ENCODE measurements at regions not wholly inside any gene's neighbourhood (a gene's known extent, or its start where the extent isn't known, plus 50 kb on each side); places are given as distances from the start of the nearest gene placed in this dataset.

GRCh38 chr1:200245473-200245872 is 164.4 kb downstream of the ZNF281 start:
- no peak for ATAC-seq
- WGBS, 2 donors (ENCODE audit: low coverage in 1 of 2) = 50 to 83% methylated on average over 2 to 7 of the region's 7 CpGs
- Histone ChIP-seq H3K4me1 (peaks cover 0 to 16% (median 2%) of the 10 kb centered on the region in 3 donors), H3K9me3 (no peaks in the 10 kb centered on the region), H3K36me3 (no peaks in the 10 kb centered on the region), H3K27me3 (no peaks in the 10 kb centered on the region), H3K27ac (no peak overlapping the region), H3K4me3 (no peak overlapping the region)
- no peak for TF ChIP-seq POLR2A (IDR thresholded peaks at IDR 0.05)
- TF ChIP-seq CTCF (IDR thresholded peaks at IDR 0.05) = no peak
- no peak for TF ChIP-seq EP300 (IDR thresholded peaks at IDR 0.05)
- no peak for TF ChIP-seq POLR2AphosphoS5 (IDR thresholded peaks at IDR 0.05)

GRCh38 chr1:200243042-200243437 is 166.8 kb downstream of the ZNF281 start:
- no peak for ATAC-seq
- 33 to 42% methylated on average over 11 of the region's 11 CpGs for WGBS, 2 donors (ENCODE audit: low coverage in 1 of 2)
- H3K4me3 ChIP-seq = peak overlapping the region in 1 of 2 donors; percentile 19
- no peaks in the 10 kb centered on the region for H3K9me3 ChIP-seq
- H3K27ac ChIP-seq = peak overlapping the region in 1 of 4 donors; percentile 37
- TF ChIP-seq POLR2A (IDR thresholded peaks at IDR 0.05) = no peak
- TF ChIP-seq EP300 (IDR thresholded peaks at IDR 0.05) = no peak
- H3K4me1 ChIP-seq = peaks cover 0 to 16% (median 2%) of the 10 kb centered on the region in 3 donors
- H3K27me3 ChIP-seq = no peaks in the 10 kb centered on the region
- H3K36me3 ChIP-seq = no peaks in the 10 kb centered on the region

GRCh38 chr1:200242110-200243041 is 167.5 kb downstream of the ZNF281 start:
- WGBS, 2 donors (ENCODE audit: low coverage in 1 of 2) = 31 to 36% methylated on average over 13 to 15 of the region's 15 CpGs
- ATAC-seq = no peak
- H3K27me3 ChIP-seq = no peaks in the 10 kb centered on the region
- H3K9me3 ChIP-seq = no peaks in the 10 kb centered on the region
- no peaks in the 10 kb centered on the region for H3K36me3 ChIP-seq
- peak overlapping the region; percentile 17 to 19 for H3K4me3 ChIP-seq
- no peak for TF ChIP-seq EP300 (IDR thresholded peaks at IDR 0.05)
- no peak for TF ChIP-seq CTCF (IDR thresholded peaks at IDR 0.05)
- TF ChIP-seq POLR2A (IDR thresholded peaks at IDR 0.05) = no peak
- no peak for TF ChIP-seq POLR2AphosphoS5 (IDR thresholded peaks at IDR 0.05)
- peaks cover 0 to 16% (median 2%) of the 10 kb centered on the region in 3 donors for H3K4me1 ChIP-seq
- peak overlapping the region in 3 of 4 donors; percentile 32 to 41 (median 37) for H3K27ac ChIP-seq

- no peaks in the 10 kb centered on the region for H3K36me3 ChIP-seq
- ATAC-seq = no peak
- peaks cover 0 to 16% (median 2%) of the 10 kb centered on the region in 3 donors for H3K4me1 ChIP-seq
- no peaks in the 10 kb centered on the region for H3K27me3 ChIP-seq
- TF ChIP-seq POLR2AphosphoS5 (IDR thresholded peaks at IDR 0.05) (no peak), POLR2A (IDR thresholded peaks at IDR 0.05) (no peak), CTCF (IDR thresholded peaks at IDR 0.05) (no peak), EP300 (IDR thresholded peaks at IDR 0.05) (no peak)
- no peak overlapping the region for H3K27ac ChIP-seq
- WGBS, 2 donors (ENCODE audit: low coverage in 1 of 2) = 49 to 58% methylated on average over 9 of the region's 9 CpGs
- H3K9me3 ChIP-seq = no peaks in the 10 kb centered on the region
- H3K4me3 ChIP-seq = no peak overlapping the region
Observed at GRCh38 chr1:200240656-200241055, 169.2 kb downstream of the ZNF281 start.

- no peaks in the 10 kb centered on the region for H3K9me3 ChIP-seq
- H3K27me3 ChIP-seq = no peaks in the 10 kb centered on the region
- H3K27ac ChIP-seq = no peak overlapping the region
- no peak overlapping the region for H3K4me3 ChIP-seq
- no peak for ATAC-seq
- peaks cover 0 to 15% (median 2%) of the 10 kb centered on the region in 3 donors for H3K4me1 ChIP-seq
- WGBS, 2 donors (ENCODE audit: low coverage in 1 of 2) = 87 to 94% methylated on average over 3 of the region's 3 CpGs
- TF ChIP-seq CTCF (IDR thresholded peaks at IDR 0.05) (no peak), POLR2A (IDR thresholded peaks at IDR 0.05) (no peak), EP300 (IDR thresholded peaks at IDR 0.05) (no peak), POLR2AphosphoS5 (IDR thresholded peaks at IDR 0.05) (no peak)
- H3K36me3 ChIP-seq = no peaks in the 10 kb centered on the region
Observed at GRCh38 chr1:200238311-200238710, 171.5 kb downstream of the ZNF281 start.
